GM19468 (cell line): ENCODE measurements at regions not wholly inside any gene's neighbourhood (a gene's known extent, or its start where the extent isn't known, plus 50 kb on each side); places are given as distances from the start of the nearest gene placed in this dataset.
"Not testable (repeated sequence)": the region's sequence is repeated elsewhere in the genome, so short reads cannot be mapped to it uniquely, and the experiment has no call there.

Experiments
- ATAC-seq: cut with Tn5 transposase; IDR thresholded peaks from one replicate; pipeline ENCODE4 v1.9.1; 2021; ENCODE audit warnings: mild to moderate bottlenecking, moderate library complexity, moderate number of reproducible peaks; ENCODE audit not compliant: unreplicated experiment; ENCODE audit errors: extremely low read depth

GRCh38 chr15:62486041-62486440, 321.0 kb upstream of the C2CD4B start:
- no peak for ATAC-seq

- ATAC-seq: no peak
Observed at GRCh38 chr15:62488387-62488786, 323.3 kb upstream of the C2CD4B start.

- no peak for ATAC-seq
Observed at GRCh38 chr15:62491642-62492041, 326.6 kb upstream of the C2CD4B start.

- no peak for ATAC-seq
Observed at GRCh38 chr15:62492900-62493299, 327.8 kb upstream of the C2CD4B start.

- ATAC-seq: no peak
Observed at GRCh38 chr15:62494197-62494596, 329.1 kb upstream of the C2CD4B start.

- no peak for ATAC-seq
Observed at GRCh38 chr15:62495670-62496614, 330.9 kb upstream of the C2CD4B start.

- no peak for ATAC-seq
Observed at GRCh38 chr15:62497356-62497755, 332.3 kb upstream of the C2CD4B start.

GRCh38 chr15:62498278-62498677, 333.2 kb upstream of the C2CD4B start:
- no peak for ATAC-seq

- no peak for ATAC-seq
Observed at GRCh38 chr15:62498712-62499111, 333.6 kb upstream of the C2CD4B start.

GRCh38 chr15:62500325-62500724, 335.2 kb upstream of the C2CD4B start:
- ATAC-seq: no peak

GRCh38 chr15:62502451-62502850, 337.4 kb upstream of the C2CD4B start:
- ATAC-seq: no peak

- ATAC-seq: no peak
Observed at GRCh38 chr15:62503451-62503850, 338.4 kb upstream of the C2CD4B start.

- no peak for ATAC-seq
Observed at GRCh38 chr15:62505762-62506161, 340.7 kb upstream of the C2CD4B start.

GRCh38 chr15:62506217-62506805, 341.2 kb upstream of the C2CD4B start:
- no peak for ATAC-seq

GRCh38 chr15:62509395-62509958, 344.4 kb upstream of the C2CD4B start:
- no peak for ATAC-seq

- ATAC-seq: no peak
Observed at GRCh38 chr15:62510791-62511190, 345.7 kb upstream of the C2CD4B start.

GRCh38 chr15:62512904-62513303, 347.8 kb upstream of the C2CD4B start:
- ATAC-seq: no peak

- ATAC-seq: no peak
Observed at GRCh38 chr15:62513893-62514292, 348.8 kb upstream of the C2CD4B start.

- no peak for ATAC-seq
Observed at GRCh38 chr15:62515696-62516395, 350.8 kb upstream of the C2CD4B start.

GRCh38 chr15:62517541-62517940, 352.5 kb upstream of the C2CD4B start:
- ATAC-seq: no peak

GRCh38 chr15:62518666-62519065, 353.6 kb upstream of the C2CD4B start:
- ATAC-seq: not testable (repeated sequence)
